ENCODE measurements at regions not wholly inside any gene's neighbourhood (a gene's known extent, or its start where the extent isn't known, plus 50 kb on each side); places are given as distances from the start of the nearest gene placed in this dataset.

DNA sequence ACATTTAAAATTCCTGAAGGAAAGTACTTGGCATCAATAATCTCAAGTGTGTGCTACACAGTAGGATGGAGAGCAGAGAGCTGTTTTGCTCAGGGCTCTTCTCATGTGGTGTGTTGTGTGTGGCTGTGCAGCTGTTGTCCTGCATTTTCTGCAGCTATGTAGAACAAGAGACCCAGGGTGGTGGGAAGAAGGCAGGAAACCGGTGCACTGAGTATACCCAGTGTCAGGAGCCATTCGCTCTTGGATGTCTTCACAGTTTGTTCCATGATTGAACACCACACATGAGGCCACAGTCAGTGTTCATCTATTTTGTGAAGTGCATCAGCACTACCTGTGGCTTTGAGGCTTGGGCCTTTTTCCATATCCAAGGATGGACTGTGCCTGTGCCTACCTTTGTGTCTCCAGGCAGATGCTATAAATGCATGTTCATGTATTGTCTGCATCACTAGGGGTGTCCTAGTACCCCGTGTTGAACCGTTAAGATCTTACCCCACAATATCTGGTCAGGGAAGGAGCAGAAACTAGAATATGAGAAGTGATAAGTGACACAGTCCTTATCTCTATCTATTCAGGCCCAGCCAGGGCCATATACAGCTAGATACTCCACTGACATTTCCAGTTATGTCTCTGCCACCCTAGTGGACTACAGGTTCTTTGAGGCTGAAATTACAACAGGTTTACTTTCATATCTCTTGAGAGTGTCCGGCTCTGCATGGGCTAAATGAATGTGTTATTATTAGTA is 194.3 kb downstream of the NR2F2 start:
- 77% methylated on average over 5 of the region's 5 CpGs for WGBS (ENCODE audit: low lambda C conversion rate, missing lambda C conversion rate)
- Histone ChIP-seq H3K9me3 (ENCODE audit: low read depth) (no peaks in the 10 kb centered on the region), H3K4me2 (no peak overlapping the region), H2AFZ (no peak overlapping the region), H3K27me3 (no peaks in the 10 kb centered on the region), H3K4me3 (no peak overlapping the region), H3K9me2 (replicated peaks; ENCODE audit: insufficient read depth) (no peaks in the 10 kb centered on the region), H3K79me2 (no peaks in the 10 kb centered on the region), H3K36me3 (replicated peaks; ENCODE audit: insufficient read depth, low read depth) (no peaks in the 10 kb centered on the region), H4K20me1 (ENCODE audit: insufficient read depth, poor library complexity, severe bottlenecking) (no peaks in the 10 kb centered on the region), H3K4me1 (ENCODE audit: insufficient read depth) (no peaks in the 10 kb centered on the region), H3K27ac (no peak overlapping the region)
- TF ChIP-seq, protein P1, sequence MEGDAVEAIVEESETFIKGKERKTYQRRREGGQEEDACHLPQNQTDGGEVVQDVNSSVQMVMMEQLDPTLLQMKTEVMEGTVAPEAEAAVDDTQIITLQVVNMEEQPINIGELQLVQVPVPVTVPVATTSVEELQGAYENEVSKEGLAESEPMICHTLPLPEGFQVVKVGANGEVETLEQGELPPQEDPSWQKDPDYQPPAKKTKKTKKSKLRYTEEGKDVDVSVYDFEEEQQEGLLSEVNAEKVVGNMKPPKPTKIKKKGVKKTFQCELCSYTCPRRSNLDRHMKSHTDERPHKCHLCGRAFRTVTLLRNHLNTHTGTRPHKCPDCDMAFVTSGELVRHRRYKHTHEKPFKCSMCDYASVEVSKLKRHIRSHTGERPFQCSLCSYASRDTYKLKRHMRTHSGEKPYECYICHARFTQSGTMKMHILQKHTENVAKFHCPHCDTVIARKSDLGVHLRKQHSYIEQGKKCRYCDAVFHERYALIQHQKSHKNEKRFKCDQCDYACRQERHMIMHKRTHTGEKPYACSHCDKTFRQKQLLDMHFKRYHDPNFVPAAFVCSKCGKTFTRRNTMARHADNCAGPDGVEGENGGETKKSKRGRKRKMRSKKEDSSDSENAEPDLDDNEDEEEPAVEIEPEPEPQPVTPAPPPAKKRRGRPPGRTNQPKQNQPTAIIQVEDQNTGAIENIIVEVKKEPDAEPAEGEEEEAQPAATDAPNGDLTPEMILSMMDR (IDR thresholded peaks at IDR 0.05; ENCODE audit: poor library complexity), result no peak
- TF ChIP-seq EZH2phosphoT487 (IDR thresholded peaks at IDR 0.05; ENCODE audit: low read depth, severe bottlenecking, unreplicated experiment) (no peak), EZH2 (IDR thresholded peaks at IDR 0.05; ENCODE audit: borderline replicate concordance) (no peak)
- DNase-seq (ENCODE audit: low spot score), result no peak

DNA sequence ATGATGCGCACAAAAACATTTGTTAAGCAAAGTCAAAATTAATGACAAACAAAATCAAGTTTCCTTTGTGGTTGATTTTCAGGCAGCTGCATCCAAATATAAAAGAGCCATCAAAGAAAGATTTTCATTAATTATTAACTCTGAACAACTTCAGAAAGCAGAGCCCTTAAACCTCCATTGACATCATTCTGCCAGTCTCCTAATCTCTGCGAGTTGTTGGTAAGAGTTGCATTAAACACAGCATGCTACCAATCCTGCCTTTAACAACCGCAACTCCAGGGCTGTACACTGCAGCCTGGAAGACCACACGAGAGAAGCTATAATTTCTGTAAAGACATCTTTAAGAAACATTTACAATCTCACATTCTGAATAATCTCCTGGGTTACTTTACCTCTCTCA is 204.6 kb downstream of the NR2F2 start:
- DNase-seq (ENCODE audit: low spot score), result no peak
- H3K4me3 ChIP-seq, result no peak overlapping the region
- H3K4me2 ChIP-seq, result no peak overlapping the region
- 69% methylated on average over 4 of the region's 4 CpGs for WGBS (ENCODE audit: low lambda C conversion rate, missing lambda C conversion rate)
- H3K4me1 ChIP-seq (ENCODE audit: insufficient read depth), result no peaks in the 10 kb centered on the region
- no peaks in the 10 kb centered on the region for H3K9me3 ChIP-seq (ENCODE audit: low read depth)
- TF ChIP-seq EZH2phosphoT487 (IDR thresholded peaks at IDR 0.05; ENCODE audit: low read depth, severe bottlenecking, unreplicated experiment) (no peak), EZH2 (IDR thresholded peaks at IDR 0.05; ENCODE audit: borderline replicate concordance) (no peak)
- TF ChIP-seq, protein P1 (IDR thresholded peaks at IDR 0.05; ENCODE audit: poor library complexity), result no peak
- no peaks in the 10 kb centered on the region for H3K36me3 ChIP-seq (replicated peaks; ENCODE audit: insufficient read depth, low read depth)
- H3K9me2 ChIP-seq (replicated peaks; ENCODE audit: insufficient read depth), result no peaks in the 10 kb centered on the region
- H3K27me3 ChIP-seq, result no peaks in the 10 kb centered on the region
- H3K27ac ChIP-seq, result no peak overlapping the region
- H2AFZ ChIP-seq, result no peak overlapping the region
- H4K20me1 ChIP-seq (ENCODE audit: insufficient read depth, poor library complexity, severe bottlenecking), result no peaks in the 10 kb centered on the region
- no peaks in the 10 kb centered on the region for H3K79me2 ChIP-seq

DNA sequence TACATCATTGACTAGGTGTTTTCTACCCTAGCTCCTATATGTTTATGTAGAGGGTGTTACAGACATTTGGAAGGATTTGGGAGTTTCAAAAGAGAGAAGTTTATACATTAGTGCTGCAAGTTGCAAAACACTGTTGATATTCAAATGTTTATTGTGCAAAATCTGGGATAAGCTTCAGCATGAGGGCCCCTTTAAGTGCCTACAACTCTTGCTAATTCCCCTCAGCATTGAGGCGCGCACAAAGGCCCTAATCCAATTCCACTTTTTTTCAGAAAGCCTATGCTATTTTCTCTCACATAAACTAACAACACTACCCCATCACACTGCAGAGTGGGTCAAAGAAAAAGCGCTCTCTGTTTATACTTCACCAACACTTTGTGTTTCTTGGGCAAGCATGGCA is 208.0 kb downstream of the NR2F2 start:
- Histone ChIP-seq H3K27me3 (no peaks in the 10 kb centered on the region), H3K9me2 (replicated peaks; ENCODE audit: insufficient read depth) (no peaks in the 10 kb centered on the region), H3K4me3 (no peak overlapping the region), H3K4me2 (no peak overlapping the region), H3K4me1 (ENCODE audit: insufficient read depth) (no peaks in the 10 kb centered on the region), H2AFZ (no peak overlapping the region), H3K9me3 (ENCODE audit: low read depth) (no peaks in the 10 kb centered on the region), H3K36me3 (replicated peaks; ENCODE audit: insufficient read depth, low read depth) (no peaks in the 10 kb centered on the region), H4K20me1 (ENCODE audit: insufficient read depth, poor library complexity, severe bottlenecking) (no peaks in the 10 kb centered on the region), H3K79me2 (no peaks in the 10 kb centered on the region), H3K27ac (no peak overlapping the region)
- no peak for DNase-seq (ENCODE audit: low spot score)
- 80% methylated on average over 3 of the region's 3 CpGs for whole genome bisulfite sequencing (ENCODE audit: low lambda C conversion rate, missing lambda C conversion rate)
- TF ChIP-seq, protein P1 (IDR thresholded peaks at IDR 0.05; ENCODE audit: poor library complexity), result no peak
